ENCODE measurements at regions not wholly inside any gene's neighbourhood (a gene's known extent, or its start where the extent isn't known, plus 50 kb on each side); places are given as distances from the start of the nearest gene placed in this dataset.

- H3K4me3 ChIP-seq (ENCODE audit: low read length) = no peak overlapping the region
- DNase-seq (ENCODE audit: low read depth, low spot score) = no peak
Measured at GRCh38 chr1:233435622-233436021, 108.1 kb downstream of the MAP3K21 start.

GRCh38 chr1:233439721-233440120 is 112.2 kb downstream of the MAP3K21 start:
- H3K4me3 ChIP-seq (ENCODE audit: low read length) = no peak overlapping the region
- no peak for DNase-seq (ENCODE audit: low read depth, low spot score)

- peak; percentile 72 for DNase-seq (ENCODE audit: low read depth, low spot score)
Measured at GRCh38 chr1:233440951-233441401, 113.5 kb downstream of the MAP3K21 start.

GRCh38 chr1:233442026-233442780 is 114.7 kb downstream of the MAP3K21 start:
- no peak for DNase-seq (ENCODE audit: low read depth, low spot score)
- H3K4me3 ChIP-seq (ENCODE audit: low read length) = no peak overlapping the region

More at GRCh38 chr1:233440951-233441401, 113.5 kb downstream of the MAP3K21 start:
- no peak overlapping the region for H3K4me3 ChIP-seq (ENCODE audit: low read length)

- no peak overlapping the region for H3K4me3 ChIP-seq (ENCODE audit: low read length)
- DNase-seq (ENCODE audit: low read depth, low spot score) = no peak
Measured at GRCh38 chr1:233443040-233443760, 115.7 kb downstream of the MAP3K21 start.

DNA sequence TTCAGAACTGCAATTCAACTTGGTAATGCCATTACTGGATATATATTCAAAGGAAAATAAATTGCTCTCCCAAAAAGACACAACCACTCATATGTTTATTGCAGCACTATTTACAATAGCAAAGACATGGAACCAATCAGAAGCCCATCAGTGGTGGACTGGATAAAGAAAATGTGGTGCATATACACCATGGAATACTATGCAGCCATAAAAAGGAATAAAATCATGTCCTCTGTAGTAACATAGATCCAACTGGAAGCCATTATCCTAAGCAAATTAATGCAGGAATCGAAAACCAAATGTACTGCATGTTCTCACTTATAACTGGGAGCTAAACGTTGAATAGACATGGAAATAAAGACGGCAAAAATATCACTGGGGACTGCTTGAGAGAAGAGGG is 117.0 kb downstream of the MAP3K21 start:
- no peak for DNase-seq (ENCODE audit: low read depth, low spot score)

GRCh38 chr1:233445737-233446136 is 118.2 kb downstream of the MAP3K21 start:
- no peak for DNase-seq (ENCODE audit: low read depth, low spot score)
- no peak overlapping the region for H3K4me3 ChIP-seq (ENCODE audit: low read length)

More for the DNA sequence above, 117.0 kb downstream of the MAP3K21 start:
- no peak overlapping the region for H3K4me3 ChIP-seq (ENCODE audit: low read length)

DNA sequence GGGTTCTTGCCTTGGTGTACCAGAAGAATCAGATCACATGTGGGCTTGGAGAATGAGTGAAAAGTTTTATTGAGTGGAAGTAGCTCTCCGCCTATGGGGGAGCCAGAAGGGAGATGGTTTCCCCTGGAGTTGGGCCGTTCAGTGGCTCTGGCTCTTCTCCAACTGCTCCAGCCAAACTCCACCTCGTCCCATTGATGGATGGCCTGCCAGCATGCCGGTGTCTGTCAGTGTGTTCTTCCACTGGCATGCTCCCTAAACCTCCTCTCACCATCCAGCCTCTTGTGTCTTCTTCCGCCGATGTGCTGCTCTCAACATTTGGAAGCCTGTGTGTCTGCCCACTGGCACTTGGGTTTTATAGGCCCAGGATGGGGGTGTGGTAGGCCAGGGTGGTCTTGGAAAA is 119.4 kb downstream of the MAP3K21 start:
- H3K4me3 ChIP-seq (ENCODE audit: low read length) = no peak overlapping the region
- no peak for DNase-seq (ENCODE audit: low read depth, low spot score)

GRCh38 chr1:233448109-233448689 is 120.7 kb downstream of the MAP3K21 start:
- DNase-seq (ENCODE audit: low read depth, low spot score) = no peak
- no peak overlapping the region for H3K4me3 ChIP-seq (ENCODE audit: low read length)

DNA sequence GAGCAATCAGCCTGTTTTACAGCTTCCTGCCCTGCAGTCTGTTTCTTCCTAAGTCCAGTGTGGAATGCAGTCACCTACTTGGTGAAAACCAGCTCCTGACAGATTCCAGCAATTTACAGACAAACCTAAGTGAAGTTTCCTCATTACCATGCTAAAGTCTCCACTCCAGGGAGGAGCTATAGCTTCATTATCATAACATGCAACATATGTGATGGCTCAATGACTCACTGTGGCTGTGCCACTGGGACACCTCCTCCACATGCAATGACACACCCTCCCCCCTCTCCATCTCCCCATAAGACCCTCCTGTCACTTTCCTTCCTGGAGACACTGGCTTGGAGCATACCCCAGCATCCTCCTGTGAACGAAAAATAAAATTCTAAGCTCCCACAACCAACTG is 125.2 kb downstream of the MAP3K21 start:
- no peak for DNase-seq (ENCODE audit: low read depth, low spot score)
- H3K4me3 ChIP-seq (ENCODE audit: low read length) = no peak overlapping the region

DNA sequence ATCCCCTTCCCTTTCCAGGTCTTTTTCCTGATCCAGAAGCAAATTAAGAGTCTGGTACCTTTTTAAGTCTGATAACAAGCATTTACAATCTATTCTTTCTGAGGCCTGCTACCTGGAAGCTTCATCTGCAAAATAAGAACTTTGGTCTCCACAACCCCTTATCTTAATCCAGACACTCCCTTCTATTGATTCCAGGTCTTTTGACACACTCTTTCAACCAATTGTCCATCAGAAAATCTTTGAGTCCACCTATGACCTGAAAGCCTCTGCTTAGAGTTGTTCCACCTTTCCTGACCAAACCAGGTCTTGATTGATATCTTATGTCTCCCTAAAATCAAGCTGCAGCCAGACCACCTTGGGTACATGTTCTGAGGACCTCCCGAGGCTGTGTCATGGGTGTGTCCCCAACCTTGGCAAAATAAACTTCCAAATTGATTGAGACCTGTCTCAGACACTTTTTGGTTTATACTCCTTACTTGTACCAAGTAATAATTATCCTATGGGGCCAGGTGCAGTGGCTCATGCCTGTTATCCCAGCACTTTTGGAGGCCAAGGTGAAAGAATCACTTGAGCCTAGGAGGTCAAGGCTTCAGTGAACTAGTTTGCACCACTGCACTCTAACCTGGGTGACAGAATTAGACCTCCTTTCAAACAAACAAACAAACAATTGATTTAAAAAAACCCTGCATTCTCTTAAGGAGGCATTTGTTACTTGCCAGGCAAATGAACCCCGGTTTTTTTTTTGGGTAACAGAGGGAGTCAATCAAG is 126.1 kb downstream of the MAP3K21 start:
- DNase-seq (ENCODE audit: low read depth, low spot score) = no peak
- no peak overlapping the region for H3K4me3 ChIP-seq (ENCODE audit: low read length)

DNA sequence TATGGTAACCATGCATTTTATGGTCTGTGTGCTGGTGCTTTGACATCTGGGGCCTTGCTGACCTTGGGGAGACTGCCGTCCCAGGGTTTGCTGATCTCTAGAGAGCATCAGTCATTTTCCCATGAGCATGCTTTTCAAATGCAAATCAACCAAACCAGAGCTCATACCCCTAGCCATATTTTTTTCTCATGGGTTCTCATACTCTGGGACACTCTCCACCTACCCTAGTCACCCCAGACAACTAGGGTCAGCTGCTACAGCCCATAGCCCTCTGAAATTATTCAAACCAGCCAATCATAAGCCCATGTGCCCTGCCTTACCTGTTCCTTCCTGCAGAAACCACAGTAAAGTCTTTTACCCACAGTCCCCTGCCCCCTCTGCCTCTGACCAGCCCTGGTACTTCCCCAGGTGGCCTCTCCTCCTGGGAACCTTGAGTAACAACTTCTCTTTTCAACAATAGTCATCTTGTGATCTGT is 132.0 kb downstream of the MAP3K21 start:
- H3K4me3 ChIP-seq (ENCODE audit: low read length) = no peak overlapping the region
- no peak for DNase-seq (ENCODE audit: low read depth, low spot score)

- DNase-seq (ENCODE audit: low read depth, low spot score) = no peak
Measured at GRCh38 chr1:233459968-233460367, 132.4 kb downstream of the MAP3K21 start.

GRCh38 chr1:233460692-233461091 is 133.2 kb downstream of the MAP3K21 start:
- no peak overlapping the region for H3K4me3 ChIP-seq (ENCODE audit: low read length)
- DNase-seq (ENCODE audit: low read depth, low spot score) = no peak

More at GRCh38 chr1:233459968-233460367, 132.4 kb downstream of the MAP3K21 start:
- no peak overlapping the region for H3K4me3 ChIP-seq (ENCODE audit: low read length)

DNA sequence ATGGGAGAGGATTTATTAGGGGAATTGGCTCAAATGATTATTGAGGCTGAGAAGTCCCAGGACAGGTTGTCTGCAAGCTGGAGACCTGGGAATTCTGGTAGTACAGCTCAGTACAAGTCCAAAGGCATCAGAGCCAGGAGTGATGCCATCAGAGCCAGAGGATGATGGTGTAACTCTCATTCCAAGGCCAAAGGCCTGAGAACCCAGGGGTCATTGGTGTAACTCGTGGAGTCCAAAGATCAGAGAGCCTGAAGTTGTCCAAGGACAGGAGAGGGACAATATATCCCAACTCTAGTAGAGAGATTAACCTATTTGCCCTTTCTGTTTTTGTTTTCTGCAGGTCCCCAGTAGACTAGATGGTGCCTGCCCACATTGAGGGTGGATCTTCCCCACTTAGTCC is 134.3 kb downstream of the MAP3K21 start:
- H3K4me3 ChIP-seq (ENCODE audit: low read length) = no peak overlapping the region
- no peak for DNase-seq (ENCODE audit: low read depth, low spot score)

- H3K4me3 ChIP-seq (ENCODE audit: low read length) = no peak overlapping the region
- no peak for DNase-seq (ENCODE audit: low read depth, low spot score)
Measured at GRCh38 chr1:233463333-233463732, 135.8 kb downstream of the MAP3K21 start.

- no peak overlapping the region for H3K4me3 ChIP-seq (ENCODE audit: low read length)
- DNase-seq (ENCODE audit: low read depth, low spot score) = no peak
Measured at GRCh38 chr1:233465745-233466343, 138.3 kb downstream of the MAP3K21 start.

DNA sequence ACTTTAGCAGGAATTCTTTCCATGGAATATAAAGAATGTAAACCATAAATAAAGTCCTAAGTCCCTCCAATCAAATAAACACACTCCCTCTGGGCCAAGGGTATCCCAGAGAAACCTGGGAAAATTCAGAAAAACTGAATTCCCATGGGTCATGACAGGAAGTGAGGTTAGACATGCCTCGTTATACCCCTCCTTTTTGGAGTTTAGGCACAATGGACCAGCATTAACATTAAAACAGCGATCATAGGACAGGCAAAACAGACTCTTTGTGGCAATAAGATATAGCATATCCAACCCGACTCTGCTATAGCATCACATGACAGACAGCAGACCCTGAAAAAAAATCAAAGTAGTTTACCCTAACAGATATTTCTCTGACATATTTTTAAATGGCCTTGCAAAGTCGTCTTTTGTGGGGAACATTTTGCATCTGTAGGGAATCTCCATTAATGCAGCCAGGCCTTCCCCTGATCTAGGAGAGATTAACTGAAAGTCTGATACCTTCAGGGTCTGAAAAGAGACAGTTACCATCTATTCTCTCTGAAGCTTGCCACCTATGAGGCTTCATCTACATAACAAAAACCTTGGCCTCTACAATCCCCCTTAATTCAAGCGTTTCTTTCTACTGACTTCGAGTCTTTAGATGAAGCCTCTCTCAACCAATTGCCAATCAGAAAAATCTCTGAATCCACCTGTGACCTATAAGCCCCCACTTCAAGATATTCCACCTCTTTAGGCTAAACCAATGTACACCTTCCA is 143.0 kb upstream of the KCNK1 start:
- DNase-seq (ENCODE audit: low read depth, low spot score) = no peak
- no peak overlapping the region for H3K4me3 ChIP-seq (ENCODE audit: low read length)

Data from Jurkat, Clone E6-1 (cell line).